MM.1S (cell line): ENCODE measurements at regions not wholly inside any gene's neighbourhood (a gene's known extent, or its start where the extent isn't known, plus 50 kb on each side); places are given as distances from the start of the nearest gene placed in this dataset.

ENCODE experiments used
- DNase-seq: peaks from one replicate; pipeline ENCODE4 v3.0.0-alpha.2; 2015
- H2AFZ ChIP-seq: fragments of 300-600 bp; sonication (generic); 2 replicates; pipeline ENCODE4 v1.6.0; 2016; ENCODE audit warnings: antibody characterized with exemption, low read length
- H3F3A ChIP-seq: fragments of 300-600 bp; sonication (generic); 2 replicates; pipeline ENCODE4 v1.6.1; 2016; ENCODE audit warnings: mild to moderate bottlenecking, antibody characterized with exemption, low read length, moderate library complexity, mixed read lengths; ENCODE audit not compliant: insufficient read depth
- H3K27ac ChIP-seq: fragments of 300-600 bp; sonication (generic); 2 replicates; pipeline ENCODE4 v1.5.1; 2016; ENCODE audit warnings: mild to moderate bottlenecking, low read length
- H3K27me3 ChIP-seq: fragments of 300-600 bp; sonication (generic); replicated peaks from 2 replicates; pipeline ENCODE4 v1.6.0; 2016; ENCODE audit warnings: low read length; ENCODE audit not compliant: insufficient read depth
- H3K36me3 ChIP-seq: fragments of 300-600 bp; sonication (generic); replicated peaks from 2 replicates; pipeline ENCODE4 v1.6.1; 2016; ENCODE audit warnings: mild to moderate bottlenecking, low read length, mixed read lengths; ENCODE audit not compliant: insufficient read depth
- H3K4me1 ChIP-seq: fragments of 300-600 bp; sonication (generic); 2 replicates; pipeline ENCODE4 v1.6.1; 2016; ENCODE audit warnings: low read length, mixed read lengths
- H3K4me2 ChIP-seq: fragments of 300-600 bp; sonication (generic); 2 replicates; pipeline ENCODE4 v1.6.0; 2016; ENCODE audit warnings: low read depth, low read length
- H3K4me3 ChIP-seq: fragments of 300-600 bp; sonication (generic); 2 replicates; pipeline ENCODE4 v1.5.1; 2016; ENCODE audit warnings: low read length, mixed read lengths
- H3K79me2 ChIP-seq: fragments of 300-600 bp; sonication (generic); 2 replicates; pipeline ENCODE4 v1.6.1; 2016; ENCODE audit warnings: mixed run types, low read length, mixed read lengths
- H3K9ac ChIP-seq: fragments of 300-600 bp; sonication (generic); 2 replicates; pipeline ENCODE4 v1.6.1; 2016; ENCODE audit warnings: low read length, mixed read lengths
- H3K9me2 ChIP-seq: fragments of 300-600 bp; sonication (generic); replicated peaks from 2 replicates; pipeline ENCODE4 v1.6.1; 2016; ENCODE audit warnings: mild to moderate bottlenecking, low read length, mixed read lengths; ENCODE audit not compliant: insufficient read depth
- H3K9me3 ChIP-seq: fragments of 300-600 bp; sonication (generic); replicated peaks from 2 replicates; pipeline ENCODE4 v1.6.1; 2016; ENCODE audit warnings: mild to moderate bottlenecking, low read length, mixed read lengths; ENCODE audit not compliant: insufficient read depth
- H4K20me1 ChIP-seq: fragments of 300-600 bp; sonication (generic); 2 replicates; pipeline ENCODE4 v1.6.1; 2016; ENCODE audit warnings: mild to moderate bottlenecking, low read length, moderate library complexity, mixed read lengths; ENCODE audit not compliant: insufficient read depth
- CTCF ChIP-seq: fragments of 300-600 bp; sonication (generic); IDR thresholded peaks from 2 replicates; pipeline ENCODE4 v1.5.1; 2016; ENCODE audit warnings: antibody characterized with exemption, low read length, mixed read lengths
- EZH2 ChIP-seq: fragments of 300-600 bp; sonication (generic); optimal IDR thresholded peaks from 2 replicates; pipeline ENCODE3; 2017; ENCODE audit warnings: low read depth, mild to moderate bottlenecking, antibody characterized with exemption, low read length, mixed read lengths
- EZH2phosphoT487 ChIP-seq: fragments of 300-600 bp; sonication (generic); IDR thresholded peaks from 2 replicates; pipeline ENCODE4 v1.6.1; 2018; ENCODE audit warnings: antibody characterized with exemption, low read length

GRCh38 chr11:92595052-92595451, 370.4 kb downstream of the FAT3 start:
- Histone ChIP-seq H3K27me3 (no peaks in the 10 kb centered on the region), H3K4me2 (no peak overlapping the region), H3K9ac (no peak overlapping the region), H3K79me2 (no peaks in the 10 kb centered on the region), H3K4me3 (no peak overlapping the region), H3K27ac (no peak overlapping the region), H4K20me1 (no peaks in the 10 kb centered on the region), H2AFZ (no peak overlapping the region), H3K9me3 (no peaks in the 10 kb centered on the region), H3K4me1 (no peaks in the 10 kb centered on the region), H3F3A (no peaks in the 10 kb centered on the region), H3K36me3 (no peaks in the 10 kb centered on the region), H3K9me2 (no peaks in the 10 kb centered on the region)
- no peak for DNase-seq
- TF ChIP-seq EZH2: no peak
- no peak for TF ChIP-seq EZH2phosphoT487
- TF ChIP-seq CTCF: no peak

DNA sequence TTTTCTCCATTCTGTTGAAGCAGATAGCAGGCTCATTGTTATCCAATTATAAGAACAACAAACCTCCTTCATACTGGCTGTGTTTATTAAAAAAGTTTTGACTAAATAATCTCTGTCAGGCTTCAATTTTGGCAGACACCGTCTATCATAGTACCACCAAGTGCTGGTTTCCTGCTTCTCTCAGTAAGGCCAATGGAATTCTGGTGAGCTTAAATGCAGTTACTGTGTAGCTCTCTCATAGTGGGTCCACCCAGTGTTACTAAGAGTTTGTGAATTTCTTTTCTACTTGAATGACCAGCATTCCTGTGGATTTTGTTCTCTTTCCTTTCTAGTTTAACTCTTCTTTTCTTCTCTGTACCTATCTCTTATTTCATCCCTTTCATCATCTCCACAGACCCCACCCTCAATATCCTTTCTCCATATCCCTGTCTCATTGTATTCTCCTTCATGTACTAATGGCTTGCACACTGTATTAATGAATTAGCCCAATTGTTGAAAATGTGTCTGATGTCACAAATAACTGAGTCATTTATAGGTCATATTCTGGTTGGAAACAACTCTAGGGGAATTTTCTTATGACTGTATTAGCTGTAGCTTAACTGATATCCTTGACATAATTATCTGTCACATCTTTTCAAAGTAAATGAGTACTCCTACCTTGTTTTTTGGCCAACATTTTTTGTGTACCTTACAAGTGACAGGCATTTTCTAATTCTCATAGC, 372.1 kb downstream of the FAT3 start:
- H3K27ac ChIP-seq: no peak overlapping the region
- no peaks in the 10 kb centered on the region for H4K20me1 ChIP-seq
- no peaks in the 10 kb centered on the region for H3F3A ChIP-seq
- no peaks in the 10 kb centered on the region for H3K4me1 ChIP-seq
- no peak overlapping the region for H2AFZ ChIP-seq
- H3K27me3 ChIP-seq: no peaks in the 10 kb centered on the region
- no peaks in the 10 kb centered on the region for H3K36me3 ChIP-seq
- no peak for DNase-seq
- H3K9me3 ChIP-seq: no peaks in the 10 kb centered on the region
- no peaks in the 10 kb centered on the region for H3K9me2 ChIP-seq
- H3K4me2 ChIP-seq: no peak overlapping the region
- H3K4me3 ChIP-seq: no peak overlapping the region
- no peaks in the 10 kb centered on the region for H3K79me2 ChIP-seq
- TF ChIP-seq CTCF: no peak
- TF ChIP-seq EZH2phosphoT487: no peak
- TF ChIP-seq EZH2: no peak
- H3K9ac ChIP-seq: no peak overlapping the region

DNA sequence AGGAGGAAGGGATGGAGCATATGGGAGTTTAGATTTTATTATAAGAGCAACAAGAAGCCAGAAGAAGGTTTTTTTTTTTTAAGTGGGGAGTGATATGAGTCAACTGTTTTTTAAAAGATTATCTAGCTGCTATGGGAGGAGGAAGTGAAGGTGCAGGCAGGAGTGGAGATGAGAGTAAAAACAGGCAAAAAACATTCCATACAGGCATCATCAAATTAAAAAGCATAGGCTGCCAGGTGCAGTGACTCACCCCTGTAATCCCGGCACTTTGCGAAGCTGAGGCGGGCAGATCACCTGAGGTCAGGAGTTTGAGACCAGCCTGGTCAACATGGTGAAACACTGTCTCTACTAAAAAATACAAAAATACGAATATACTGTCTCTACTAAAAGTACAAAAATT, 368.4 kb upstream of the MTNR1B start:
- Histone ChIP-seq H3K4me1 (no peaks in the 10 kb centered on the region), H3K79me2 (no peaks in the 10 kb centered on the region), H3K9me3 (no peaks in the 10 kb centered on the region), H3K4me3 (no peak overlapping the region), H2AFZ (no peak overlapping the region), H3K4me2 (no peak overlapping the region), H3K27me3 (no peaks in the 10 kb centered on the region), H3K9me2 (no peaks in the 10 kb centered on the region), H3K27ac (no peak overlapping the region), H3K36me3 (no peaks in the 10 kb centered on the region), H3K9ac (no peak overlapping the region), H3F3A (no peaks in the 10 kb centered on the region), H4K20me1 (no peaks in the 10 kb centered on the region)
- TF ChIP-seq EZH2: no peak
- TF ChIP-seq CTCF: no peak
- TF ChIP-seq EZH2phosphoT487: no peak
- no peak for DNase-seq
